ENCODE measurements at regions not wholly inside any gene's neighbourhood (a gene's known extent, or its start where the extent isn't known, plus 50 kb on each side); places are given as distances from the start of the nearest gene placed in this dataset.
"Not testable (repeated sequence)": the region's sequence is repeated elsewhere in the genome, so short reads cannot be mapped to it uniquely, and the experiment has no call there.

- Histone ChIP-seq H3K27ac (ENCODE audit: low read length) (no peak overlapping the region), H3K4me3 (ENCODE audit: low read depth in 1 of 2, low read length in 2 of 2) (no peak overlapping the region), H3K36me3 (ENCODE audit: control insufficient read depth in 1 of 2, insufficient read depth in 2 of 2, low read length in 2 of 2) (no peaks in the 10 kb centered on the region), H3K4me1 (ENCODE audit: control insufficient read depth in 1 of 2, insufficient read depth in 2 of 2, low read length in 2 of 2) (no peaks in the 10 kb centered on the region), H3K9me3 (ENCODE audit: control insufficient read depth in 1 of 2, low read length in 2 of 2) (no peaks in the 10 kb centered on the region), H3K27me3 (ENCODE audit: low read depth, low read length) (no peaks in the 10 kb centered on the region)
Measured at GRCh38 chr12:89875809-89876208, 167.2 kb upstream of the ATP2B1 start.

DNA sequence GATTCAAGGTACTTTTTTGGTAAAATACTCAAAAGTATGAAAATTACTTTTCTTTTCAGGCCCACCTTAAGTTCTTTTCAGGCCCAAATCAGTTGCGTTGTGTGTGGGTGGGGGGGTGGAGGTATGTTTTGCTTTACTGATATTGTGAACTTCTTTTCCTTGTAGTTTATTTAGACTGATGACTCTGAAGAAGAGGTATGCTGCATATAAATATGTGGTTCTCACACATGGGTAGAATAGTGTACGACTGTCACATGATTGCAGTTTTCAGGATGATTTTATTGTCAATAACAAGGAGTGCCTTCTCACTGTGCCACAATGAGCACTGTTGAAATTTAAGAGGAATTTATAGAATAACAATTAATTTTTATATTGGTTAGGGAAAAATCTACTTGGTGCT lies 166.6 kb upstream of the ATP2B1 start:
- peaks cover 0 to 2% of the 10 kb centered on the region in 2 donors for H3K9me3 ChIP-seq (ENCODE audit: control insufficient read depth in 1 of 2, low read length in 2 of 2)
- no peak overlapping the region for H3K4me3 ChIP-seq (ENCODE audit: low read depth in 1 of 2, low read length in 2 of 2)
- no peaks in the 10 kb centered on the region for H3K36me3 ChIP-seq (ENCODE audit: control insufficient read depth in 1 of 2, insufficient read depth in 2 of 2, low read length in 2 of 2)
- no peaks in the 10 kb centered on the region for H3K4me1 ChIP-seq (ENCODE audit: control insufficient read depth in 1 of 2, insufficient read depth in 2 of 2, low read length in 2 of 2)
- H3K27ac ChIP-seq (ENCODE audit: low read length), result no peak overlapping the region
- H3K27me3 ChIP-seq (ENCODE audit: low read depth, low read length), result no peaks in the 10 kb centered on the region

DNA sequence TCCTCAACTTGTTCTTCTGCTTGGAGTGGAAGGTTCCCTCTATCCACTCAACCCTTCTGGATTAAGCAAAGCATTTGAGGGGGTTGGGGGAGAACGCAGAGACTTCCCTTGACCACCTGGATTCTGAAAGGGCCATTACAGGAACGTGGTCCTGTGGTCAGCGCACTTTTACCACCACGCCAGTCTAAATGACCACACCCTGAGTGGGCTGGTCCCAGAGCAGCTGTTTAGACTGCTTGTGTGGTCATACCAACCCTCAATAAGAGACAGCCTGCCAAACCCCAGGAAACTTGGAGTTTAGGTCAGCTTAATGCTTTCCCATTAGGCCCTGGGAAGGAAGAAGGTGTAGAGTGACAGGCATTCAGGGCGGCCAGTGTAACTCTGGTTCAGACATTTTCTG lies 165.5 kb upstream of the ATP2B1 start:
- no peak overlapping the region for H3K27ac ChIP-seq (ENCODE audit: low read length)
- H3K4me1 ChIP-seq (ENCODE audit: control insufficient read depth in 1 of 2, insufficient read depth in 2 of 2, low read length in 2 of 2), result no peaks in the 10 kb centered on the region
- H3K36me3 ChIP-seq (ENCODE audit: control insufficient read depth in 1 of 2, insufficient read depth in 2 of 2, low read length in 2 of 2), result no peaks in the 10 kb centered on the region
- no peak overlapping the region for H3K4me3 ChIP-seq (ENCODE audit: low read depth in 1 of 2, low read length in 2 of 2)
- peaks cover 0 to 2% of the 10 kb centered on the region in 2 donors for H3K9me3 ChIP-seq (ENCODE audit: control insufficient read depth in 1 of 2, low read length in 2 of 2)
- H3K27me3 ChIP-seq (ENCODE audit: low read depth, low read length), result no peaks in the 10 kb centered on the region

DNA sequence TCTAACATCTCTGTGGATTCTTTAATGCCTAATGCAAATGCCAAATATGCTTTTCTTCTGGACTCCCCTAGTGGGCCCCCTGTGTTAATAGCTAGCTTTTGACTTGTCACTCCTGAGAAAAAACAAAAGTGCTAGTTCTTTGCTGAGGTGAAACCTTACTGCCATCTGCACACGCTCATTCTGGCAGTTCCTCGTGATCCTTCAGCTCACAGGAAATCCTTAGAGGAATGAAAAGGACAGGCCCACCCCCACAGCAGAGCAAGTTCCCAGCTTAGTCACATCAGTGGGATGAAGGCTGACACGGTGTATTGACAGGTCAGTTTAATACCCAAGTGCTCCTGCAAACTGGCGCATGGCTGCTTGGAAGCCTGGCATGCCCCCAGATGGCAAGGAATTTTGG lies 165.1 kb upstream of the ATP2B1 start:
- Histone ChIP-seq H3K4me3 (ENCODE audit: low read depth in 1 of 2, low read length in 2 of 2) (no peak overlapping the region), H3K27me3 (ENCODE audit: low read depth, low read length) (no peaks in the 10 kb centered on the region), H3K4me1 (ENCODE audit: control insufficient read depth in 1 of 2, insufficient read depth in 2 of 2, low read length in 2 of 2) (no peaks in the 10 kb centered on the region), H3K9me3 (ENCODE audit: control insufficient read depth in 1 of 2, low read length in 2 of 2) (peaks cover 0 to 2% of the 10 kb centered on the region in 2 donors), H3K27ac (ENCODE audit: low read length) (no peak overlapping the region), H3K36me3 (ENCODE audit: control insufficient read depth in 1 of 2, insufficient read depth in 2 of 2, low read length in 2 of 2) (no peaks in the 10 kb centered on the region)

DNA sequence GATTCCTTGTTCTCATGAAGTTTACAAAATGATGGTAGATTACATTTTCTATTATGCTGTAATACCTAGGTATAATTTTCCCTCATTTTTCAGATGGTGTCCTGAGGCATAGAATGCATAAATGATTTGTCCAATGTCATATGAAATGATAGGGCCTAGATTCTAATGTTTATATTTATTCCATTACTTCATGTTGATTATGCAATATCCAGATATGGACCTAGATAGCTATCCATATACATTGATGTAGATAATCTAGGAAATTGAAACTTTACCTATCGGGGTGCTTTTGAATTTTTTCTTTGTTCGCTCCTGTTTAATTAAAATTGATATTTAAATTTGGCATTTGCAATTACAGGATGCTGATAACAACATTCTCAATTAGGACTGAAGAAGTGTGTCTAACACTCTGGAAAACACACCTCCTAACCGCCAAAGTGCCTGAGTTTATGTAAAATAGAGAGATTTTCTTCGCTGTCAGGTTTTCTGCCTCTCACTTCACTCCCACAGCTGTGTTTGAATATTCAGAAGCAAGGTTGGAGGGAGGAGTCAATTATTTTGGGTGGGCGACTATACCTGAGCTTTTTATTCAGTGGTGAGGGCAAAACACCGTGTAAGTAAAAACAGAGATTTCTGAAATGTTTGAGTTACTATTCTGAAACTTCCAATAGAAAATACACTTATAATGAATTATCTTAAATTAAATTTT lies 164.4 kb upstream of the ATP2B1 start:
- H3K27ac ChIP-seq (ENCODE audit: low read length), result no peak overlapping the region
- no peak overlapping the region for H3K4me3 ChIP-seq (ENCODE audit: low read depth in 1 of 2, low read length in 2 of 2)
- H3K9me3 ChIP-seq (ENCODE audit: control insufficient read depth in 1 of 2, low read length in 2 of 2), result peaks cover 0 to 2% of the 10 kb centered on the region in 2 donors
- H3K36me3 ChIP-seq (ENCODE audit: control insufficient read depth in 1 of 2, insufficient read depth in 2 of 2, low read length in 2 of 2), result no peaks in the 10 kb centered on the region
- H3K4me1 ChIP-seq (ENCODE audit: control insufficient read depth in 1 of 2, insufficient read depth in 2 of 2, low read length in 2 of 2), result no peaks in the 10 kb centered on the region
- H3K27me3 ChIP-seq (ENCODE audit: low read depth, low read length), result no peaks in the 10 kb centered on the region

GRCh38 chr12:89870413-89871184 lies 162.0 kb upstream of the ATP2B1 start:
- Histone ChIP-seq H3K36me3 (ENCODE audit: control insufficient read depth in 1 of 2, insufficient read depth in 2 of 2, low read length in 2 of 2) (no peaks in the 10 kb centered on the region), H3K9me3 (ENCODE audit: control insufficient read depth in 1 of 2, low read length in 2 of 2) (peaks cover 0 to 2% of the 10 kb centered on the region in 2 donors), H3K27me3 (ENCODE audit: low read depth, low read length) (no peaks in the 10 kb centered on the region), H3K4me1 (ENCODE audit: control insufficient read depth in 1 of 2, insufficient read depth in 2 of 2, low read length in 2 of 2) (no peaks in the 10 kb centered on the region), H3K27ac (ENCODE audit: low read length) (no peak overlapping the region), H3K4me3 (ENCODE audit: low read depth in 1 of 2, low read length in 2 of 2) (no peak overlapping the region)

DNA sequence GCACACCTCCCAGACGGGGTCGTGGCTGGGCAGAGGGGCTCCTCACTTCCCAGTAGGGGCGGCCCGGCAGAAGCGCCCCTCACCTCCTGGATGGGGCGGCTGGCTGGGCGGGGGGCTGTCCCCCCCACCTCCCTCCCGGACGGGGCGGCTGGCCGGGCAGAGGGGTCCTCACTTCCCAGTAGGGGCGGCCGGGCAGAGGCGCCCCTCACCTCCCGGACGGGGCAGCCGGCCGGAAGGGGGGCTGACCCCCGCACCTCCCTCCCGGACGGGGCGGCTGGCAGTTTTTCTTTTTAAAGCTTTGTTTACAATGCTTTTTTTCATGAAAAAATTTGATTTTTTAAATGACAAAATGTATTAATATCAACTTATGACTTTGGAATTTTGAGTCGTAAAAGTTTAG lies 159.0 kb upstream of the ATP2B1 start:
- not testable (repeated sequence) for H3K36me3 ChIP-seq (ENCODE audit: control insufficient read depth in 1 of 2, insufficient read depth in 2 of 2, low read length in 2 of 2); H3K4me1 ChIP-seq (ENCODE audit: control insufficient read depth in 1 of 2, insufficient read depth in 2 of 2, low read length in 2 of 2); H3K27me3 ChIP-seq (ENCODE audit: low read depth, low read length); H3K27ac ChIP-seq (ENCODE audit: low read length); H3K9me3 ChIP-seq (ENCODE audit: control insufficient read depth in 1 of 2, low read length in 2 of 2); H3K4me3 ChIP-seq (ENCODE audit: low read depth in 1 of 2, low read length in 2 of 2)

DNA sequence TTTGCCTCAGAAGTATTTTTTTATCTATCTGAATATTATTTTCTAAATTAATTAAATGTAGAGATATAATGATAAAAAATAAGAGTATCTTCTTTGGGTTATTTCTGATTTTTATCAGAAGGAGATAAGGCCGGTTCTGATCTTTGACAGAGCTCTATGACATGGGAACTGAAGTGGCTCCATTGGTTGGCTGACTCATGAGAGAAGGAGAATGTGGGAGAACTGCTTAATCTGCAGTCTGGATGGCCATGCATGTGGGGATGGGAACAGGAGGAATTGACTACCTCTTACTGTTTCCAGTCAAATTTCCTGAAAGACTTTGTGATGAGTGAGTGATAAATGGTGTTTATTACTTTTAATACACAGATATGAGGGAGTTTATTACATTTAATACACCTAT lies 155.8 kb upstream of the ATP2B1 start:
- Histone ChIP-seq H3K9me3 (ENCODE audit: control insufficient read depth in 1 of 2, low read length in 2 of 2) (no peaks in the 10 kb centered on the region), H3K4me1 (ENCODE audit: control insufficient read depth in 1 of 2, insufficient read depth in 2 of 2, low read length in 2 of 2) (no peaks in the 10 kb centered on the region), H3K27me3 (ENCODE audit: low read depth, low read length) (no peaks in the 10 kb centered on the region), H3K27ac (ENCODE audit: low read length) (no peak overlapping the region), H3K4me3 (ENCODE audit: low read depth in 1 of 2, low read length in 2 of 2) (no peak overlapping the region), H3K36me3 (ENCODE audit: control insufficient read depth in 1 of 2, insufficient read depth in 2 of 2, low read length in 2 of 2) (no peaks in the 10 kb centered on the region)

DNA sequence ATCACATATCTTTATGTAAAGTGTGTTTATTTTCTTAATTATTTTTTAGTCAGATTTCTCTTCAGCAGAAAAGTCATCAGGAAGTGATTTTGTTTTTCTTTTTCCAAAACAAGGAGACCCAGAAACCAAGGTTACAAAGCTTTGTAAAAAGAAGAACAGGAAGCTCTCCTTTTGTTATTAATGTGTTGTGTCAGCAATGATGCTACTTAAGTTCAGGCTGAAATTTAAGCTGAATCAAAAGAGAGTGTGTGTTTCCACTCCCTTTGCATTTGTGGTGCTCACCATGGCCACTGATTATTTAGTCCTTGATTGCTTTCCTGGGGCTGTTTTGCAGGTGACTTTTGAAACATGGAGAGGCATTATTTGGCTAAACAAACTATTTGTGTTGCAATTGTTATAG lies 155.3 kb upstream of the ATP2B1 start:
- no peaks in the 10 kb centered on the region for H3K27me3 ChIP-seq (ENCODE audit: low read depth, low read length)
- no peaks in the 10 kb centered on the region for H3K36me3 ChIP-seq (ENCODE audit: control insufficient read depth in 1 of 2, insufficient read depth in 2 of 2, low read length in 2 of 2)
- peak overlapping the region; percentile 81 for H3K27ac ChIP-seq (ENCODE audit: low read length)
- no peak overlapping the region for H3K4me3 ChIP-seq (ENCODE audit: low read depth in 1 of 2, low read length in 2 of 2)
- H3K9me3 ChIP-seq (ENCODE audit: control insufficient read depth in 1 of 2, low read length in 2 of 2), result no peaks in the 10 kb centered on the region
- H3K4me1 ChIP-seq (ENCODE audit: control insufficient read depth in 1 of 2, insufficient read depth in 2 of 2, low read length in 2 of 2), result no peaks in the 10 kb centered on the region

- H3K4me1 ChIP-seq (ENCODE audit: control insufficient read depth in 1 of 2, insufficient read depth in 2 of 2, low read length in 2 of 2), result no peaks in the 10 kb centered on the region
- H3K4me3 ChIP-seq (ENCODE audit: low read depth in 1 of 2, low read length in 2 of 2), result peak overlapping the region in 1 of 2 donors; percentile 34
- peak overlapping the region; percentile 81 for H3K27ac ChIP-seq (ENCODE audit: low read length)
- no peaks in the 10 kb centered on the region for H3K27me3 ChIP-seq (ENCODE audit: low read depth, low read length)
- no peaks in the 10 kb centered on the region for H3K36me3 ChIP-seq (ENCODE audit: control insufficient read depth in 1 of 2, insufficient read depth in 2 of 2, low read length in 2 of 2)
- H3K9me3 ChIP-seq (ENCODE audit: control insufficient read depth in 1 of 2, low read length in 2 of 2), result no peaks in the 10 kb centered on the region
Measured at GRCh38 chr12:89863493-89863938, 154.9 kb upstream of the ATP2B1 start.

DNA sequence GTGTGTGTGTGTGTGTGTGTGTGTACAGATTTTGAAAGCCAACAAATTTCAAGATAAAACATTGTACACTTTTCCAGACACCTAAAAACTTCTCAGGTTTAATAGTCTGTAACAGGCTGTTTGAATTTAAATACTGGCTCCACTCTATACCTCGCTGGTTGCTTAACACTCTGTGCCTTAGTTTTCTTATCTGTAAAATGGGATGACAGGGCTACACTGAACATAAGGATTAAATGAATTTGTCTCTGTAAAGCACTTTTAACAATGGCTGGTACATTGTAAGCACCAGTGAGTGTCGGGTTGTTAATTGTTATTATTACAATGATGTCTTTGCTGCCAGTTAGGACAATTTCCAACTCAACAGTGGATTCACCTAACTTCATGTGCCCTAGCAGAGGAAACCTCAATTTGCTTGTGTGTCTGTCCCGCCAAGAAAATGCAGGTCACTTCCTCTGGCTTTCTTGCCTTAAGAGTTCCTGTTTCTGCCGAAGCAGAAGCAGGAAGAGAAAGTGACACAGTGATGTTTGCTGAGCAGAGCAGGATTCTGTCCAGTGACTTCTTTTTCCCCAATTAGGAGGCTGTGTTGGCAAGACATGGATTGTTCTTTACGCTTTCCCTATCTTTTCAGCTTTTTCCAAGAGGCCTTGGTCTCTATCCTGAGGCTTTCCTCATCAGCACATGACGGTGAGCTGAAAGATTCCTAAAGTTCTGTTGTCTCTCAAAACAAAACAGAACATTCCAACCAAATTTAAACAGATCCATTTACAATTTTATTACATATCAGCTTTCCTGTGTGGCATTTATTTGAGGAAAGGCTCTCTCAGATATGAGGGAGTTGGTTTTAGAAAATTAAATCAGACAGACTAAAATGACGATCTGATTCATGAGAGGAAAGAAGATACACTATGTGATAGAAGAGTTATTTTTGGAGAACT lies 154.1 kb upstream of the ATP2B1 start:
- H3K27ac ChIP-seq (ENCODE audit: low read length), result peak overlapping the region; percentile 81
- H3K4me1 ChIP-seq (ENCODE audit: control insufficient read depth in 1 of 2, insufficient read depth in 2 of 2, low read length in 2 of 2), result no peaks in the 10 kb centered on the region
- no peaks in the 10 kb centered on the region for H3K36me3 ChIP-seq (ENCODE audit: control insufficient read depth in 1 of 2, insufficient read depth in 2 of 2, low read length in 2 of 2)
- peak overlapping the region in 1 of 2 donors; percentile 34 for H3K4me3 ChIP-seq (ENCODE audit: low read depth in 1 of 2, low read length in 2 of 2)
- H3K9me3 ChIP-seq (ENCODE audit: control insufficient read depth in 1 of 2, low read length in 2 of 2), result no peaks in the 10 kb centered on the region
- no peaks in the 10 kb centered on the region for H3K27me3 ChIP-seq (ENCODE audit: low read depth, low read length)

All from muscle layer of duodenum (tissue), 2 donors.